Neural cell (in vitro differentiated cells): ENCODE measurements at regions not wholly inside any gene's neighbourhood (a gene's known extent, or its start where the extent isn't known, plus 50 kb on each side); places are given as distances from the start of the nearest gene placed in this dataset.

Experiments used
- EP300 ChIP-seq: fragments of 450-650 bp; conservative IDR thresholded peaks from 2 replicates; pipeline ENCODE4 v1.6.1; 2014; ENCODE audit warnings: antibody characterized with exemption, mild to moderate bottlenecking, moderate library complexity; ENCODE audit not compliant: poor library complexity, severe bottlenecking
- EZH2 ChIP-seq: fragments of 200-600, 300-800 bp; shearing (Covaris generic), sonication (generic); IDR thresholded peaks from 2 replicates; pipeline ENCODE4 v1.6.1; 2014; ENCODE audit warnings: antibody characterized with exemption, low read length, borderline replicate concordance, mild to moderate bottlenecking; ENCODE audit not compliant: insufficient read depth, poor library complexity, severe bottlenecking
- MXI1 ChIP-seq: fragments of 450-650 bp; conservative IDR thresholded peaks from 2 replicates; pipeline ENCODE4 v1.6.1; 2014; ENCODE audit warnings: antibody characterized with exemption, mild to moderate bottlenecking; ENCODE audit not compliant: poor library complexity, severe bottlenecking
- POLR2AphosphoS5 ChIP-seq: IDR thresholded peaks from 2 replicates; pipeline ENCODE4 v1.6.1; 2012
- RAD21 ChIP-seq: fragments of 450-650 bp; conservative IDR thresholded peaks from 2 replicates; pipeline ENCODE4 v1.6.1; 2014; ENCODE audit warnings: antibody characterized with exemption, mild to moderate bottlenecking, moderate library complexity
- SMC3 ChIP-seq: fragments of 450-650 bp; conservative IDR thresholded peaks from 2 replicates; pipeline ENCODE4 v1.6.1; 2014; ENCODE audit warnings: antibody characterized with exemption, mild to moderate bottlenecking, moderate library complexity; ENCODE audit not compliant: poor library complexity
- TF ChIP-seq, protein P1 (sequence below): fragments of 450-650 bp; IDR thresholded peaks from 2 replicates; pipeline ENCODE4 v1.5.1; 2014; ENCODE audit warnings: antibody characterized with exemption, mild to moderate bottlenecking, moderate library complexity; ENCODE audit not compliant: poor library complexity, severe bottlenecking
- TF ChIP-seq, protein P2 (sequence below): IDR thresholded peaks from 2 replicates; pipeline ENCODE4 v1.6.1; 2012; ENCODE audit warnings: borderline replicate concordance

DNA sequence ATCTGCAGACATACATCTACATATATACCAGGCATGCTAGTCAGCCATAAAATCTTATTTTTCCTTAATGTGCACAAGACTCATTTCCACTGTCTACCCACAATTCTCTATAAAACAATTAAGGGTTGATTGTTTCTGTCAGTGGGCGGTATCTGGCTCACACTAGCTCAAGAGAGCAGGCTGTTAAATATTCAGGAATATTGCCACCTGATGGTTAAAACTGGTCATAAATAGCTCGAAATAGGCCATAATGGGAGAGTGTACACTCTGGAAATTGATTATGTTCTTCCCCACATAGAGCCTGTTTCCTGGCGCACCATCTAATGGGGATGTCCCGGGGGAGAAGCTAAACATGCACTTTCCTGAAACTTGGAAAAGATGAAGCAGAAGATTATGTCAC is 620.6 kb upstream of the ANKRD30A start:
- TF ChIP-seq RAD21 (no peak), EP300 (no peak), EZH2 (no peak), POLR2AphosphoS5 (no peak), SMC3 (no peak), MXI1 (no peak)
- TF ChIP-seq, protein P1, sequence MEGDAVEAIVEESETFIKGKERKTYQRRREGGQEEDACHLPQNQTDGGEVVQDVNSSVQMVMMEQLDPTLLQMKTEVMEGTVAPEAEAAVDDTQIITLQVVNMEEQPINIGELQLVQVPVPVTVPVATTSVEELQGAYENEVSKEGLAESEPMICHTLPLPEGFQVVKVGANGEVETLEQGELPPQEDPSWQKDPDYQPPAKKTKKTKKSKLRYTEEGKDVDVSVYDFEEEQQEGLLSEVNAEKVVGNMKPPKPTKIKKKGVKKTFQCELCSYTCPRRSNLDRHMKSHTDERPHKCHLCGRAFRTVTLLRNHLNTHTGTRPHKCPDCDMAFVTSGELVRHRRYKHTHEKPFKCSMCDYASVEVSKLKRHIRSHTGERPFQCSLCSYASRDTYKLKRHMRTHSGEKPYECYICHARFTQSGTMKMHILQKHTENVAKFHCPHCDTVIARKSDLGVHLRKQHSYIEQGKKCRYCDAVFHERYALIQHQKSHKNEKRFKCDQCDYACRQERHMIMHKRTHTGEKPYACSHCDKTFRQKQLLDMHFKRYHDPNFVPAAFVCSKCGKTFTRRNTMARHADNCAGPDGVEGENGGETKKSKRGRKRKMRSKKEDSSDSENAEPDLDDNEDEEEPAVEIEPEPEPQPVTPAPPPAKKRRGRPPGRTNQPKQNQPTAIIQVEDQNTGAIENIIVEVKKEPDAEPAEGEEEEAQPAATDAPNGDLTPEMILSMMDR, result peak; percentile 15
- TF ChIP-seq, protein P2, sequence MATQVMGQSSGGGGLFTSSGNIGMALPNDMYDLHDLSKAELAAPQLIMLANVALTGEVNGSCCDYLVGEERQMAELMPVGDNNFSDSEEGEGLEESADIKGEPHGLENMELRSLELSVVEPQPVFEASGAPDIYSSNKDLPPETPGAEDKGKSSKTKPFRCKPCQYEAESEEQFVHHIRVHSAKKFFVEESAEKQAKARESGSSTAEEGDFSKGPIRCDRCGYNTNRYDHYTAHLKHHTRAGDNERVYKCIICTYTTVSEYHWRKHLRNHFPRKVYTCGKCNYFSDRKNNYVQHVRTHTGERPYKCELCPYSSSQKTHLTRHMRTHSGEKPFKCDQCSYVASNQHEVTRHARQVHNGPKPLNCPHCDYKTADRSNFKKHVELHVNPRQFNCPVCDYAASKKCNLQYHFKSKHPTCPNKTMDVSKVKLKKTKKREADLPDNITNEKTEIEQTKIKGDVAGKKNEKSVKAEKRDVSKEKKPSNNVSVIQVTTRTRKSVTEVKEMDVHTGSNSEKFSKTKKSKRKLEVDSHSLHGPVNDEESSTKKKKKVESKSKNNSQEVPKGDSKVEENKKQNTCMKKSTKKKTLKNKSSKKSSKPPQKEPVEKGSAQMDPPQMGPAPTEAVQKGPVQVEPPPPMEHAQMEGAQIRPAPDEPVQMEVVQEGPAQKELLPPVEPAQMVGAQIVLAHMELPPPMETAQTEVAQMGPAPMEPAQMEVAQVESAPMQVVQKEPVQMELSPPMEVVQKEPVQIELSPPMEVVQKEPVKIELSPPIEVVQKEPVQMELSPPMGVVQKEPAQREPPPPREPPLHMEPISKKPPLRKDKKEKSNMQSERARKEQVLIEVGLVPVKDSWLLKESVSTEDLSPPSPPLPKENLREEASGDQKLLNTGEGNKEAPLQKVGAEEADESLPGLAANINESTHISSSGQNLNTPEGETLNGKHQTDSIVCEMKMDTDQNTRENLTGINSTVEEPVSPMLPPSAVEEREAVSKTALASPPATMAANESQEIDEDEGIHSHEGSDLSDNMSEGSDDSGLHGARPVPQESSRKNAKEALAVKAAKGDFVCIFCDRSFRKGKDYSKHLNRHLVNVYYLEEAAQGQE, result no peak
